ENCODE measurements at regions not wholly inside any gene's neighbourhood (a gene's known extent, or its start where the extent isn't known, plus 50 kb on each side); places are given as distances from the start of the nearest gene placed in this dataset.
A peak's percentile ranks its signal among the peaks of the same experiment; 100 is the strongest.
"Not testable (repeated sequence)": the region's sequence is repeated elsewhere in the genome, so short reads cannot be mapped to it uniquely, and the experiment has no call there.

GRCh38 chr1:222470252-222470805, 77.6 kb downstream of the HHIPL2 start:
- not testable (repeated sequence) for DNase-seq (ENCODE audit: extremely low read depth in 1 of 2, low read depth in 1 of 2)

- DNase-seq (ENCODE audit: extremely low read depth in 1 of 2, low read depth in 1 of 2): no peak
Observed at GRCh38 chr1:222466150-222466865, 81.6 kb downstream of the HHIPL2 start.

- peak; percentile 53 to 72 for DNase-seq (ENCODE audit: extremely low read depth in 1 of 2, low read depth in 1 of 2)
Observed at GRCh38 chr1:222465211-222466041, 82.5 kb downstream of the HHIPL2 start.

- peak; percentile 27 to 65 for DNase-seq (ENCODE audit: extremely low read depth in 1 of 2, low read depth in 1 of 2)
Observed at GRCh38 chr1:222464841-222465210, 83.1 kb downstream of the HHIPL2 start.

GRCh38 chr1:222463059-222463730, 84.7 kb downstream of the HHIPL2 start:
- no peak for DNase-seq (ENCODE audit: extremely low read depth in 1 of 2, low read depth in 1 of 2)

GRCh38 chr1:222462601-222463000, 85.3 kb downstream of the HHIPL2 start:
- DNase-seq (ENCODE audit: extremely low read depth in 1 of 2, low read depth in 1 of 2): no peak

- no peak for DNase-seq (ENCODE audit: extremely low read depth in 1 of 2, low read depth in 1 of 2)
Observed at GRCh38 chr1:222461941-222462340, 86.0 kb downstream of the HHIPL2 start.

GRCh38 chr1:222459652-222460051, 88.3 kb downstream of the HHIPL2 start:
- no peak for DNase-seq (ENCODE audit: extremely low read depth in 1 of 2, low read depth in 1 of 2)

GRCh38 chr1:222457513-222457912, 90.4 kb downstream of the HHIPL2 start:
- no peak for DNase-seq (ENCODE audit: extremely low read depth in 1 of 2, low read depth in 1 of 2)

- DNase-seq (ENCODE audit: extremely low read depth in 1 of 2, low read depth in 1 of 2): no peak
Observed at GRCh38 chr1:222457084-222457483, 90.8 kb downstream of the HHIPL2 start.

- peak; percentile 50 to 59 for DNase-seq (ENCODE audit: extremely low read depth in 1 of 2, low read depth in 1 of 2)
Observed at GRCh38 chr1:222455188-222455879, 92.6 kb downstream of the HHIPL2 start.

- no peak for DNase-seq (ENCODE audit: extremely low read depth in 1 of 2, low read depth in 1 of 2)
Observed at GRCh38 chr1:222454782-222455181, 93.1 kb downstream of the HHIPL2 start.

GRCh38 chr1:222454186-222454585, 93.7 kb downstream of the HHIPL2 start:
- DNase-seq (ENCODE audit: extremely low read depth in 1 of 2, low read depth in 1 of 2): no peak

GRCh38 chr1:222452031-222452430, 95.9 kb downstream of the HHIPL2 start:
- DNase-seq (ENCODE audit: extremely low read depth in 1 of 2, low read depth in 1 of 2): no peak

- DNase-seq (ENCODE audit: extremely low read depth in 1 of 2, low read depth in 1 of 2): no peak
Observed at GRCh38 chr1:222443566-222443965, 104.3 kb downstream of the HHIPL2 start.

- no peak for DNase-seq (ENCODE audit: extremely low read depth in 1 of 2, low read depth in 1 of 2)
Observed at GRCh38 chr1:222441066-222441465, 106.8 kb downstream of the HHIPL2 start.

GRCh38 chr1:222424826-222425225, 123.1 kb downstream of the HHIPL2 start:
- no peak for DNase-seq (ENCODE audit: extremely low read depth in 1 of 2, low read depth in 1 of 2)

- no peak for DNase-seq (ENCODE audit: extremely low read depth in 1 of 2, low read depth in 1 of 2)
Observed at GRCh38 chr1:222421380-222421779, 126.5 kb downstream of the HHIPL2 start.

- DNase-seq (ENCODE audit: extremely low read depth in 1 of 2, low read depth in 1 of 2): no peak
Observed at GRCh38 chr1:222420633-222421032, 127.3 kb downstream of the HHIPL2 start.

GRCh38 chr1:222418654-222419053, 129.2 kb downstream of the HHIPL2 start:
- no peak for DNase-seq (ENCODE audit: extremely low read depth in 1 of 2, low read depth in 1 of 2)

GRCh38 chr1:222417264-222417663, 130.6 kb downstream of the HHIPL2 start:
- DNase-seq (ENCODE audit: extremely low read depth in 1 of 2, low read depth in 1 of 2): no peak
